GM12878 (cell line): ENCODE measurements at regions not wholly inside any gene's neighbourhood (a gene's known extent, or its start where the extent isn't known, plus 50 kb on each side); places are given as distances from the start of the nearest gene placed in this dataset.

Experiments
- ATAC-seq: fragments of 200-7000 bp; cut with Tn5 transposase; 3 replicates; pipeline ENCODE4 v1.9.1; 2020; ENCODE audit warnings: mild to moderate bottlenecking, moderate library complexity
- BruUV-seq: library from RNA; stranded (reverse); fragments of 400-500 nt; replicated peaks from 2 replicates; lab custom pipeline; 2021; lab: Mats Ljungman, UMichigan
- CTCF ChIA-PET: fragments of 300-600 bp; sonication (Branson Sonifier 250); formaldehyde crosslinking; extraction: SDS; loops from one replicate; lab custom pipeline; 2021; ENCODE audit warnings: inconsistent platforms; lab: Yijun Ruan, JAX
- POLR2A ChIA-PET: fragments of 350-600 bp; formaldehyde crosslinking; extraction: SDS; loops from one replicate; lab custom pipeline; 2021; ENCODE audit warnings: inconsistent platforms; lab: Charles Lee
- RAD21 ChIA-PET: fragments of 300-600 bp; sonication (Branson Sonifier 250); formaldehyde crosslinking; loops from one replicate; lab custom pipeline; 2023; ENCODE audit warnings: antibody characterized with exemption; ENCODE audit not compliant: unreplicated experiment; lab: Charles Lee
- SMC1A ChIA-PET: fragments of 300-600 bp; sonication (Branson Sonifier 250); formaldehyde crosslinking; loops from one replicate; lab custom pipeline; 2023; ENCODE audit not compliant: unreplicated experiment, uncharacterized antibody; lab: Charles Lee
- DNase-seq: peaks from one replicate; pipeline ENCODE4 v3.0.0-alpha.2; 2011; ENCODE audit warnings: low read depth, low spot score
- FAIRE-seq: peaks from 3 replicates; lab custom pipeline; 2011; peaks lifted over from hg19 to GRCh38; lab: Jason Lieb, UNC
- H2AFZ ChIP-seq: 2 replicates; pipeline ENCODE4 v1.6.0; 2011; ENCODE audit warnings: low read depth, low read length, control low read depth; ENCODE audit not compliant: control insufficient read depth
- H3K27ac ChIP-seq: 2 replicates; pipeline ENCODE4 v1.5.1; 2011; ENCODE audit warnings: control low read depth; ENCODE audit not compliant: control insufficient read depth, insufficient read depth
- H3K27me3 ChIP-seq, 2 experiments: replicated peaks in 1 of 2; 2 replicates each; pipeline versions ENCODE4 v1.6.0 to v1.6.1; 2011; ENCODE audit warnings: low read length in 1 of 2; ENCODE audit not compliant: control insufficient read depth in 2 of 2, insufficient read depth in 2 of 2
- H3K36me3 ChIP-seq, 2 experiments: 2 replicates each; pipeline ENCODE4 v1.5.1; 2011; ENCODE audit warnings: low read length in 1 of 2; ENCODE audit not compliant: control insufficient read depth in 2 of 2, insufficient read depth in 2 of 2
- H3K4me1 ChIP-seq: 2 replicates; pipeline ENCODE4 v1.6.1; 2011; ENCODE audit warnings: mild to moderate bottlenecking, low read length, moderate library complexity, mixed read lengths; ENCODE audit not compliant: control insufficient read depth, insufficient read depth
- H3K4me2 ChIP-seq: 2 replicates; pipeline ENCODE4 v1.6.0; 2011; ENCODE audit warnings: control low read depth; ENCODE audit not compliant: control insufficient read depth, insufficient read depth
- H3K4me3 ChIP-seq: fragments of 200-600 bp; sonication (generic); 2 replicates; pipeline ENCODE4 v1.5.1; 2016
- H3K79me2 ChIP-seq: 2 replicates; pipeline ENCODE4 v1.6.0; 2011; ENCODE audit warnings: low read length; ENCODE audit not compliant: control insufficient read depth, insufficient read depth
- H3K9ac ChIP-seq: 2 replicates; pipeline ENCODE4 v1.8.0; 2011; ENCODE audit warnings: low read length, control low read depth, mixed read lengths; ENCODE audit not compliant: control insufficient read depth, insufficient read depth
- H3K9me3 ChIP-seq: replicated peaks from 3 replicates; pipeline ENCODE4 v1.5.1; 2011; ENCODE audit warnings: mild to moderate bottlenecking, low read length; ENCODE audit not compliant: control insufficient read depth, insufficient read depth
- H4K20me1 ChIP-seq: 2 replicates; pipeline ENCODE4 v1.6.0; 2011; ENCODE audit not compliant: control insufficient read depth, insufficient read depth
- ASH2L ChIP-seq: fragments of 300-600, 200-600 bp; sonication (generic); IDR thresholded peaks from 2 replicates; pipeline ENCODE4 v1.6.1; 2017; ENCODE audit warnings: low read depth, mild to moderate bottlenecking, borderline replicate concordance
- EED ChIP-seq: sonication (generic); IDR thresholded peaks from 2 replicates; pipeline ENCODE4 v1.6.1; 2016; ENCODE audit warnings: antibody characterized with exemption, low read depth
- HDAC2 ChIP-seq: fragments of 200-600 bp; sonication (generic); IDR thresholded peaks from 2 replicates; pipeline ENCODE4 v1.6.1; 2017
- KLF5 ChIP-seq: fragments of 450-650 bp; IDR thresholded peaks from 2 replicates; pipeline ENCODE4 v1.6.1; 2014; ENCODE audit warnings: mild to moderate bottlenecking; ENCODE audit not compliant: partially characterized antibody
- MTA2 ChIP-seq: fragments of 450-650 bp; IDR thresholded peaks from 2 replicates; pipeline ENCODE4 v1.6.1; 2016; ENCODE audit warnings: low read depth, mild to moderate bottlenecking, moderate library complexity
- NKRF ChIP-seq: fragments of 450-650 bp; conservative IDR thresholded peaks from 2 replicates; pipeline ENCODE4 v1.6.1; 2017; ENCODE audit warnings: mild to moderate bottlenecking, moderate library complexity
- NR2C1 ChIP-seq: fragments of 450-650 bp; IDR thresholded peaks from 2 replicates; pipeline ENCODE4 v1.6.1; 2017; ENCODE audit warnings: antibody characterized with exemption, mild to moderate bottlenecking, moderate library complexity
- NR2C2 ChIP-seq: IDR thresholded peaks from 2 replicates; pipeline ENCODE4 v1.6.1; 2011; ENCODE audit warnings: borderline replicate concordance, low read depth; ENCODE audit not compliant: control insufficient read depth, insufficient read length
- NR2F1 ChIP-seq: fragments of 450-650 bp; conservative IDR thresholded peaks from 2 replicates; pipeline ENCODE4 v1.6.1; 2017; ENCODE audit warnings: mild to moderate bottlenecking
- NRF1 ChIP-seq: conservative IDR thresholded peaks from 2 replicates; pipeline ENCODE4 v1.6.1; 2011; ENCODE audit warnings: mild to moderate bottlenecking, low read depth, low read length, improper control_type of control experiment
- PBX3 ChIP-seq: IDR thresholded peaks from 2 replicates; pipeline ENCODE4 v1.6.1; 2011; ENCODE audit warnings: mild to moderate bottlenecking, low read depth, low read length, moderate library complexity; ENCODE audit not compliant: insufficient replicate concordance
- POLR2A ChIP-seq: IDR thresholded peaks from 2 replicates; pipeline ENCODE4 v1.6.1; 2011; ENCODE audit warnings: low read depth, mild to moderate bottlenecking, low read length
- SIN3A ChIP-seq: IDR thresholded peaks from 2 replicates; pipeline ENCODE4 v1.6.1; 2012; ENCODE audit warnings: low read depth, low read length, improper control_type of control experiment
- ZNF217 ChIP-seq: fragments of 450-650 bp; IDR thresholded peaks from 2 replicates; pipeline ENCODE4 v1.6.1; 2017; ENCODE audit warnings: antibody characterized with exemption, mild to moderate bottlenecking
- ZSCAN29 ChIP-seq: fragments of 450-650 bp; IDR thresholded peaks from 2 replicates; pipeline ENCODE4 v1.6.1; 2017; ENCODE audit warnings: mild to moderate bottlenecking, moderate library complexity
- WGBS: methylation state at CpG from one replicate; pipeline ENCODE4 v1.1.6; 2016; ENCODE audit warnings: low lambda C conversion rate; ENCODE audit not compliant: insufficient replicate concordance, insufficient coverage; ENCODE audit errors: missing lambda C conversion rate; 5-methylcytosine and 5-hydroxymethylcytosine counted together
- in situ Hi-C: fragments of 300-500 bp; cut with MboI; formaldehyde crosslinking; loops from 9 replicates; pipeline ENCODE4 v1.14.3; 2018; ENCODE audit warnings: mixed read lengths
- intact Hi-C: fragments of 100-400 bp; cut with micrococcal nuclease; formaldehyde crosslinking; loops from one replicate; pipeline ENCODE4 v1.14.2; 2022; ENCODE audit not compliant: unreplicated experiment

- H3K9me3 ChIP-seq = no peaks in the 10 kb centered on the region
- no peak overlapping the region for H3K4me3 ChIP-seq
- ChIA-PET CTCF (no interaction called here), RAD21 (interaction anchor here (0.6 kb wide), 1 partner anchor 183 kb away, joined by 3 read pairs; no protein-coding TSS in a partner anchor), POLR2A (no interaction called here), SMC1A (interaction anchor here (0.6 to 1.9 kb wide), 2 partner anchors 11 to 276 kb away, joined by 3 to 5 read pairs; no protein-coding TSS in a partner anchor)
- H3K27me3 ChIP-seq = no peaks in the 10 kb centered on the region
- H3K79me2 ChIP-seq = no peaks in the 10 kb centered on the region
- H3K36me3 ChIP-seq = no peaks in the 10 kb centered on the region
- FAIRE-seq (no peak), DNase-seq (no peak), ATAC-seq (no peak)
- no peak overlapping the region for H3K4me2 ChIP-seq
- in situ Hi-C loops = no loop called here
- BruUV-seq = no TSS peak
- no peak overlapping the region for H3K9ac ChIP-seq
- H3K4me1 ChIP-seq = peaks cover 4% of the 10 kb centered on the region
- no peaks in the 10 kb centered on the region for H4K20me1 ChIP-seq
- no peak overlapping the region for H2AFZ ChIP-seq
- 100% methylated on average over 1 of the region's 1 CpG for WGBS
- H3K27ac ChIP-seq = no peak overlapping the region
- TF ChIP-seq NRF1 = no peak
- TF ChIP-seq ZNF217 = no peak
- TF ChIP-seq HDAC2 = no peak
- no peak for TF ChIP-seq NR2C1
- no peak for TF ChIP-seq KLF5
- TF ChIP-seq EED = no peak
- TF ChIP-seq ZSCAN29 = no peak
- no peak for TF ChIP-seq NR2F1
- TF ChIP-seq, all 136 proteins: peak for 0
- intact Hi-C loops = no loop called here
Measured at GRCh38 chr9:99414321-99414720, 192.2 kb downstream of the SEC61B start.

- SMC1A ChIA-PET = interaction anchor here (0.6 to 1.3 kb wide), 6 partner anchors 9 to 91 kb away, joined by 3 to 4 read pairs (median 3); no protein-coding TSS in a partner anchor
- no peak overlapping the region for H3K4me2 ChIP-seq
- DNase-seq (no peak), ATAC-seq (no peak; the same call in 2 of the 3 replicates), FAIRE-seq (no peak)
- peaks cover 4% of the 10 kb centered on the region for H3K4me1 ChIP-seq
- POLR2A ChIA-PET = interaction anchor here (1.1 kb wide), 1 partner anchor 72 kb away, joined by 3 read pairs; no protein-coding TSS in a partner anchor
- H3K79me2 ChIP-seq = no peaks in the 10 kb centered on the region
- no peak overlapping the region for H3K9ac ChIP-seq
- H3K4me3 ChIP-seq = no peak overlapping the region
- in situ Hi-C loops (no loop called here), intact Hi-C loops (no loop called here)
- no peaks in the 10 kb centered on the region for H4K20me1 ChIP-seq
- RAD21 ChIA-PET = interaction anchor here (0.9 kb wide), 1 partner anchor 25 kb away, joined by 3 read pairs; no protein-coding TSS in a partner anchor
- CTCF ChIA-PET = interaction anchor here (0.7 to 1.5 kb wide), 2 partner anchors 82 to 371 kb away, joined by 3 read pairs; no protein-coding TSS in a partner anchor
- no peaks in the 10 kb centered on the region for H3K27me3 ChIP-seq
- no peaks in the 10 kb centered on the region for H3K36me3 ChIP-seq
- H3K9me3 ChIP-seq = no peaks in the 10 kb centered on the region
- no peak overlapping the region for H2AFZ ChIP-seq
- 24% methylated on average over 4 of the region's 4 CpGs for WGBS
- no TSS peak for BruUV-seq
- no peak overlapping the region for H3K27ac ChIP-seq
- TF ChIP-seq ASH2L (no peak), POLR2A (no peak), SIN3A (no peak), PBX3 (no peak), NKRF (no peak), MTA2 (no peak), NR2C2 (no peak)
Measured at GRCh38 chr9:99415606-99416005, 193.5 kb downstream of the SEC61B start.
